ENCODE measurements at regions not wholly inside any gene's neighbourhood (a gene's known extent, or its start where the extent isn't known, plus 50 kb on each side); places are given as distances from the start of the nearest gene placed in this dataset.

GRCh38 chr15:38651328-38652038, 86.9 kb upstream of the RASGRP1 start:
- H3K27me3 ChIP-seq (ENCODE audit: insufficient read depth, low read length): peaks cover 49% of the 10 kb centered on the region

DNA sequence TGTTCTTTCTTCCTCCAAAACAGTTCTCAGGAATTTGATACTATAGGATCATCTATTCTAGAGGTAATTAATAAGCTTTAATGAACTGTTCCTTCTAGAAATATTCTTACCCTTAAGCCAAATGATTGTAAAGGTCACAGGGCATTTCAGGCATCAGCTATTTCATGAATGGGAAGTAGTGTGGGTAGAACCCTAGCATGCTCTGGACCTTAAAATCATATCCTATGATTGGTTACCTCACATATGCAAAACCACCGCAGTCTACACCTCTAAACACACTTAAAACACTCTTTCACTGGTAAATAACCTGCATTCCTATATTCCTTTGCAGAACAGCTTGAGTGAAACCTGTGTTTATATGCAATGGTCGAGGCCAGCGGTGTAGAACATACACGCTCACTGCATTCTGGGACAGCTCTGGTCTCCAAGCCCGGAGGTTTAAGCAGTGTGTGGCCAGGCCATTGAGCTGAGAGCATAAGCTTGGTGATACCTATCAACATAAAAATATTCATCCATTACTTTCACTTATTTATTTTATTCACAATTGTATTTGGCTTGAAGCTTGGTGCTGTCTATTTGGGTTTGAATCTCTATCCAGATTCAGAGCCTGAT, 87.7 kb upstream of the RASGRP1 start:
- H2AFZ ChIP-seq (ENCODE audit: low read length): no peak overlapping the region
- H4K20me1 ChIP-seq (ENCODE audit: insufficient read depth, low read length): no peaks in the 10 kb centered on the region
- TF ChIP-seq CTCF (IDR thresholded peaks at IDR 0.05; ENCODE audit: extremely low read depth, low read depth, low read length): no peak
- H3K4me1 ChIP-seq (ENCODE audit: insufficient read depth, low read length): no peaks in the 10 kb centered on the region
- no peak for DNase-seq (ENCODE audit: insufficient read length, low spot score, missing footprints)
- H3K79me2 ChIP-seq (ENCODE audit: insufficient read depth, low read length): no peaks in the 10 kb centered on the region
- peaks cover 2% of the 10 kb centered on the region for H3K9me3 ChIP-seq (ENCODE audit: low read depth, low read length)
- H3K4me2 ChIP-seq (ENCODE audit: insufficient read depth, low read length): no peak overlapping the region
- peaks cover 52% of the 10 kb centered on the region for H3K27me3 ChIP-seq (ENCODE audit: insufficient read depth, low read length)
- H3K4me3 ChIP-seq (ENCODE audit: insufficient read depth, low read length): no peak overlapping the region
- H3K36me3 ChIP-seq (ENCODE audit: insufficient read depth, low read length): no peaks in the 10 kb centered on the region
- H3K27ac ChIP-seq (ENCODE audit: low read depth, low read length): no peak overlapping the region

More at GRCh38 chr15:38651328-38652038, 86.9 kb upstream of the RASGRP1 start:
- no peaks in the 10 kb centered on the region for H4K20me1 ChIP-seq (ENCODE audit: insufficient read depth, low read length)
- peaks cover 2% of the 10 kb centered on the region for H3K9me3 ChIP-seq (ENCODE audit: low read depth, low read length)
- no peak overlapping the region for H2AFZ ChIP-seq (ENCODE audit: low read length)
- TF ChIP-seq CTCF (IDR thresholded peaks at IDR 0.05; ENCODE audit: extremely low read depth, low read depth, low read length): no peak
- no peak overlapping the region for H3K4me3 ChIP-seq (ENCODE audit: insufficient read depth, low read length)
- no peaks in the 10 kb centered on the region for H3K36me3 ChIP-seq (ENCODE audit: insufficient read depth, low read length)
- no peak for DNase-seq (ENCODE audit: insufficient read length, low spot score, missing footprints)
- no peak overlapping the region for H3K4me2 ChIP-seq (ENCODE audit: insufficient read depth, low read length)
- H3K79me2 ChIP-seq (ENCODE audit: insufficient read depth, low read length): no peaks in the 10 kb centered on the region
- H3K4me1 ChIP-seq (ENCODE audit: insufficient read depth, low read length): no peaks in the 10 kb centered on the region
- H3K27ac ChIP-seq (ENCODE audit: low read depth, low read length): no peak overlapping the region

DNA sequence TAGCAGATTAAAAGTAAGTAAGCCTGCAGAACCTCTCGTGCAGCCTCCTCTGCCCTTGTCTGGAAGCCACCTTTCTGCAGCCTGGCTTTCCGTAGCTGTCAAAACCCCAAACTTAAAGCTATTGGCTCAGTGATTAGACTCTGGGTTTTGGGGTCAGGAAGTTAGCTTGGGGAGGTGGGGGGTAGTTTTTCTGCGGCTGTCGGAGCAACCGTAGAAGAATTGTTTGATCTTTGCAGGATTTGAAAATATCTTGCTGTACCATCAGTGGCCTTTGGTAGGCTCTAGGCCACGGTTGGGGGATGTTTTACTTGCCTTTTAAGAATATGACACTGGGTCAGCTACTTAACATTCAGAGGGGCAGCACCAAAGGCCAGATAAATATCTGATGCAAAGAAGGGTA, 88.4 kb upstream of the RASGRP1 start:
- peaks cover 49% of the 10 kb centered on the region for H3K27me3 ChIP-seq (ENCODE audit: insufficient read depth, low read length)
- DNase-seq (ENCODE audit: insufficient read length, low spot score, missing footprints): no peak

More for the DNA sequence above, 88.4 kb upstream of the RASGRP1 start:
- Histone ChIP-seq H3K4me1 (ENCODE audit: insufficient read depth, low read length) (no peaks in the 10 kb centered on the region), H3K36me3 (ENCODE audit: insufficient read depth, low read length) (no peaks in the 10 kb centered on the region), H3K4me2 (ENCODE audit: insufficient read depth, low read length) (no peak overlapping the region), H3K4me3 (ENCODE audit: insufficient read depth, low read length) (no peak overlapping the region), H4K20me1 (ENCODE audit: insufficient read depth, low read length) (no peaks in the 10 kb centered on the region), H3K79me2 (ENCODE audit: insufficient read depth, low read length) (no peaks in the 10 kb centered on the region), H3K27ac (ENCODE audit: low read depth, low read length) (no peak overlapping the region), H2AFZ (ENCODE audit: low read length) (no peak overlapping the region), H3K9me3 (ENCODE audit: low read depth, low read length) (peaks cover 2% of the 10 kb centered on the region)
- no peak for TF ChIP-seq CTCF (IDR thresholded peaks at IDR 0.05; ENCODE audit: extremely low read depth, low read depth, low read length)

All from osteoblast (primary cell).